ENCODE measurements at regions not wholly inside any gene's neighbourhood (a gene's known extent, or its start where the extent isn't known, plus 50 kb on each side); places are given as distances from the start of the nearest gene placed in this dataset.
"Not testable (repeated sequence)": the region's sequence is repeated elsewhere in the genome, so short reads cannot be mapped to it uniquely, and the experiment has no call there.

- no peak for DNase-seq
These were observed 54.7 kb upstream of the ARSJ start for GRCh38 chr4:114034189-114034588.

- DNase-seq: no peak
These were observed 57.0 kb upstream of the ARSJ start for GRCh38 chr4:114036426-114036825.

- DNase-seq: no peak
These were observed 57.4 kb upstream of the ARSJ start for GRCh38 chr4:114036864-114037263.

- DNase-seq: no peak
These were observed 58.5 kb upstream of the ARSJ start for GRCh38 chr4:114037988-114038387.

- no peak for DNase-seq
These were observed 59.4 kb upstream of the ARSJ start for GRCh38 chr4:114038762-114039387.

GRCh38 chr4:114040319-114041116 lies 61.1 kb upstream of the ARSJ start:
- no peak for DNase-seq

- no peak for DNase-seq
These were observed 61.6 kb upstream of the ARSJ start for GRCh38 chr4:114041117-114041475.

- no peak for DNase-seq
These were observed 63.7 kb upstream of the ARSJ start for GRCh38 chr4:114043116-114043515.

GRCh38 chr4:114044351-114044750 lies 64.9 kb upstream of the ARSJ start:
- DNase-seq: not testable (repeated sequence)

GRCh38 chr4:114046331-114046730 lies 66.9 kb upstream of the ARSJ start:
- DNase-seq: no peak

GRCh38 chr4:114048154-114048553 lies 68.7 kb upstream of the ARSJ start:
- DNase-seq: not testable (repeated sequence)

- DNase-seq: no peak
These were observed 72.8 kb upstream of the ARSJ start for GRCh38 chr4:114052227-114052626.

- no peak for DNase-seq
These were observed 77.2 kb upstream of the ARSJ start for GRCh38 chr4:114056599-114056998.

- DNase-seq: no peak
These were observed 78.3 kb upstream of the ARSJ start for GRCh38 chr4:114057746-114058145.

- DNase-seq: no peak
These were observed 83.1 kb upstream of the ARSJ start for GRCh38 chr4:114062499-114062898.

GRCh38 chr4:114072781-114073180 lies 93.3 kb upstream of the ARSJ start:
- DNase-seq: no peak

GRCh38 chr4:114076899-114077570 lies 97.6 kb upstream of the ARSJ start:
- DNase-seq: no peak

GRCh38 chr4:114077610-114078009 lies 98.2 kb upstream of the ARSJ start:
- DNase-seq: no peak

- no peak for DNase-seq
These were observed 99.2 kb upstream of the ARSJ start for GRCh38 chr4:114078636-114079035.

- DNase-seq: no peak
These were observed 102.3 kb upstream of the ARSJ start for GRCh38 chr4:114081783-114082182.

GRCh38 chr4:114082348-114082747 lies 102.9 kb upstream of the ARSJ start:
- DNase-seq: no peak

GRCh38 chr4:114085611-114086345 lies 106.3 kb upstream of the ARSJ start:
- no peak for DNase-seq

GRCh38 chr4:114087596-114088230 lies 108.3 kb upstream of the ARSJ start:
- DNase-seq: no peak

Data from hematopoietic multipotent progenitor cell treated with erythropoietin and hydrocortisone succinate and interleukin-3 and kit ligand, for 8 days (in vitro differentiated cells).